LNCaP clone FGC (cell line): ENCODE measurements at regions not wholly inside any gene's neighbourhood (a gene's known extent, or its start where the extent isn't known, plus 50 kb on each side); places are given as distances from the start of the nearest gene placed in this dataset.

ENCODE experiments used
- DNase-seq: peaks from one replicate; pipeline ENCODE4 v3.0.0-alpha.2; 2011; ENCODE audit warnings: low read depth
- H3K4me3 ChIP-seq: 2 replicates; pipeline ENCODE4 v1.5.1; 2011; ENCODE audit warnings: mild to moderate bottlenecking, low read depth, low read length, control low read depth
- TF ChIP-seq, protein P1 (sequence below): IDR thresholded peaks from 2 replicates; pipeline ENCODE4 v1.5.1; 2012; ENCODE audit warnings: mild to moderate bottlenecking; ENCODE audit not compliant: control insufficient read depth, insufficient read depth; ENCODE audit errors: extremely low read depth

DNA sequence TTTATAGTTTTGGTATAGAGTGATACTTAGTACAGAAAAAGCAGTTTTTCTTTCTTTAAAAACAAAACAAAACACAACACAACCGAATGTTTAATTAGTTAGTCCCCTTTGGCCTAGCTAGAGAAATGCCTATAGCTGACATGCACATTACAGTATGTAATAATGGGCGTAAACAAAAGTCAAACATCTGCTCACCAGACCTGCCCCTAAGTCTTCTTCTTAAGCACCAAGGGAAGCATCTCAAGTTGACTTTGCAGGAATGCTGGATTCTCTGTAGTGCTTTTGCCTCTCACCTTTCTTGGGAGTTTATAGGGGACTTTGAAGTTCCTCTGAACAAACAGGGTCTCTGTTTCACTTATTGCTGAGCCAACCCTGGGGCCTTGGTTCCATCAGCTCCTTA is 143.7 kb downstream of the TM2D1 start:
- no peak for DNase-seq
- TF ChIP-seq, protein P1, sequence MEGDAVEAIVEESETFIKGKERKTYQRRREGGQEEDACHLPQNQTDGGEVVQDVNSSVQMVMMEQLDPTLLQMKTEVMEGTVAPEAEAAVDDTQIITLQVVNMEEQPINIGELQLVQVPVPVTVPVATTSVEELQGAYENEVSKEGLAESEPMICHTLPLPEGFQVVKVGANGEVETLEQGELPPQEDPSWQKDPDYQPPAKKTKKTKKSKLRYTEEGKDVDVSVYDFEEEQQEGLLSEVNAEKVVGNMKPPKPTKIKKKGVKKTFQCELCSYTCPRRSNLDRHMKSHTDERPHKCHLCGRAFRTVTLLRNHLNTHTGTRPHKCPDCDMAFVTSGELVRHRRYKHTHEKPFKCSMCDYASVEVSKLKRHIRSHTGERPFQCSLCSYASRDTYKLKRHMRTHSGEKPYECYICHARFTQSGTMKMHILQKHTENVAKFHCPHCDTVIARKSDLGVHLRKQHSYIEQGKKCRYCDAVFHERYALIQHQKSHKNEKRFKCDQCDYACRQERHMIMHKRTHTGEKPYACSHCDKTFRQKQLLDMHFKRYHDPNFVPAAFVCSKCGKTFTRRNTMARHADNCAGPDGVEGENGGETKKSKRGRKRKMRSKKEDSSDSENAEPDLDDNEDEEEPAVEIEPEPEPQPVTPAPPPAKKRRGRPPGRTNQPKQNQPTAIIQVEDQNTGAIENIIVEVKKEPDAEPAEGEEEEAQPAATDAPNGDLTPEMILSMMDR = no peak
- no peak overlapping the region for H3K4me3 ChIP-seq

DNA sequence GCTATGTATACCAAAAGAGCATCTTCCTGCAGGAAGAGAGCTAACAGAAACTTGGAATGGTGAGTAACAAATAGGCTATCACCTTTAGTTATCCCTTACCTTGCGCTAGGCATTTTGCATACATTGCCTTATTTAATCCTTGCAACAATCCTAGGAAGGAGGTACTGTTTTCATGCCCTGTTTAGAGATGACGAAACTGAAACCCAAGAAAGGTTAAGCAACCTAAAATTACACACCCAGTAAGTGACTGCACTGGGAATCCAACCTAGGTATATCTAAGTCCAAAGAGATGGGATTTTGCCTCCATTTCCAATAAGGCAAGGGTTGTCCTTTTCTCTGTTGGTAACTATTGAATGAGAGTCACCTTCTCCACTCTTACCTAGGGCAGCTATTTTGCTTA is 144.5 kb downstream of the TM2D1 start:
- TF ChIP-seq, protein P1 = no peak

GRCh38 chr1:61579802-61580201 is 145.1 kb downstream of the TM2D1 start:
- no peak for DNase-seq
- TF ChIP-seq, protein P1 = no peak
- no peak overlapping the region for H3K4me3 ChIP-seq

More for the DNA sequence above, 144.5 kb downstream of the TM2D1 start:
- H3K4me3 ChIP-seq = no peak overlapping the region
- DNase-seq = no peak

DNA sequence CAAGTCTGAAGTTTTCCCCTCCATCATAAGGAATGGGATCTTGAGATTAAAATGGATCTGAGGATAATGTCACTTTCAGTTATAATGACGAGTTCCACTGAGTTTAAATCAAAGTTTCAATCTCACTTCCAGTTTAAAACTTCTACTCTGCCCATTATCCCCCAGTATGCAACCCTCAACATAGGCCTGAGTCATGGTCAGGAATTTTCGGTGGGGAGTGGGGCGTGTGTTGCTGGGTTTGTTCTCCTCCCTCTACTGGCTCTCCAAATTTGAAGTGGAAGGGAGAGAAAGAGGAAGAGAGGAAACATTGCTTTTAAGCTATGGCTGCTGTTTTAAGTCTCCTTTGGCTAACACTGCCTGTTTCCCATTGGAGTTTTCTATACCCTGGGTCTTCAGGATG is 152.9 kb downstream of the TM2D1 start:
- DNase-seq = no peak
- TF ChIP-seq, protein P1 = no peak
- H3K4me3 ChIP-seq = no peak overlapping the region

- no peak for DNase-seq
- H3K4me3 ChIP-seq = no peak overlapping the region
- TF ChIP-seq, protein P1 = no peak
Measured at GRCh38 chr1:61570191-61570590, 154.8 kb downstream of the TM2D1 start.

DNA sequence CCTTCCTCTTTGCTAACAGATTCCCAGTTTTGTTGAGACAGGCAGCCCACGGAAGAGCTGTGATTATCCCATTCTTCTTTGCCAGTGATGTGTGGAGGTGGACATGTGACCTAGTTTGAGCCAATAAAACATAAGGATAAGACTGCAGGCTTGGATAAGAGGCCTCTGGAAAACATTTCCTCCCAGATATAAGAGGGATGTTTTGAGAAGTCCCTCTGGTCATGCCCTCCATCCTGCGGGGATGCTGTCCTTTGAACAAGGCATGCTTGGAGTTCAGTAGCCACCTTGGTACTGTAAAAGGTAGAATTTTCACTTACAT is 155.7 kb downstream of the TM2D1 start:
- no peak for DNase-seq
- H3K4me3 ChIP-seq = no peak overlapping the region; the same call in 1 of the 2 replicates
- TF ChIP-seq, protein P1 = no peak

DNA sequence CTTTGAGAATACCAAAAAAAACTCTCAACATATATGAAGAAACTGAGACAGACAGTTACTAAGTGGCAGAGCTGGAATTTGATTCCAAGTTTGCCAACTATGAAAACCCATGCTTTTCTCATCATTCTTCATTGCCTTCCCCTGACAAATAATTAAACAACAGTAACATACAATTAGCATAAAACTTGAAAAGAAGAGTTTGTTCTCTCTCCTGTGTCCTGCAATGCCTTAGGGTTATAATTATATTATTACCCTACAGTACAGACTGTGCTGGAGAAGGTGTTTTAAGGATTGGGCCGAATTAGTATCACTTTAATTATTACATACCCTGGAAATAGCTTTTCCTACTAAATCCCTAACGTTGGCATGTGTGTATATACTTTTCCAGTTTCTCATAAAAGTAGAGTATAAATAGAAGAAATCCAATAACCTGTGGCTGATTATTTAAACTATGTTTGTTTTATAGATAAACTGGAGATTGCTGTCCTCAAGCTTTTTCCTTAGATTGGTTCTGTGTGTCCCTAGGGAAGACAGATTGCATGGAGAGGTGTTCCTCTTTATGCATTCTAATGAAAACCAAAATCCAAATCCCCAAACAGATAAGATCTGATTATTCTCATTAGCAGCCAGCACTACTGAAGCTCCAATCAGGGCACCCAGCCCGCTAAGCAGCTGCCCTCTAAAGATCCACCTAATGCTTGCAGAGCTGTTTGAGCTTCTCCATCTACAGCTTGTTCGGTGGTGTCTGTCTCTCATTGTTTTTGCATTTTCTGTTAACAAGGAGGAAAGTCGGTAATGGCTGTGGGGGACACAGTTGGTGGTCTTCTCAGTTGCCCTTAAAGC is 156.3 kb downstream of the TM2D1 start:
- DNase-seq = peak; percentile 59
- TF ChIP-seq, protein P1 = no peak
- no peak overlapping the region; the same call in 1 of the 2 replicates for H3K4me3 ChIP-seq
